ENCODE measurements at regions not wholly inside any gene's neighbourhood (a gene's known extent, or its start where the extent isn't known, plus 50 kb on each side); places are given as distances from the start of the nearest gene placed in this dataset.

DNA sequence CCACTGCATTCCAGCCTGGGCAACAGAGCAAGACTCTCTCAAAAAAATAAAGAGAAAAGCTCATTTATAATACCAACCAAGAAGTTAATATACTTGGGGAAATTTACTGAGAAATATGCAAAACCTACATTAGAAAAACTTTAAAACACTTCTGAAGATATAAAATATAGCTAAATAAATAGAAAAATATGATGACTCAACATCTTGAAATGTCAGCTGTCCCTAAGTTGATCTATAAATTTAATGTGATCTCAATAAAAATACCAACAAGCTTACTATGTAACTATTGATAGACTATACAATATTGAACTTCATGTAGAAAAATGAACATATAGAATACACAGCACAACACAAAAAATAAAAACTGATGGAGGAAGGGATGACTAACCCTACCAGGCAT is 87.5 kb upstream of the INTU start:
- Histone ChIP-seq H3K36me3 (no peaks in the 10 kb centered on the region), H3K27ac (no peak overlapping the region), H3K27me3 (no peaks in the 10 kb centered on the region), H3K4me2 (no peak overlapping the region), H3K4me3 (no peak overlapping the region), H3K9ac (no peak overlapping the region), H3K9me3 (no peaks in the 10 kb centered on the region), H4K20me1 (no peaks in the 10 kb centered on the region), H3K4me1 (no peaks in the 10 kb centered on the region)
- no peak for TF ChIP-seq Cebpa-rat (IDR thresholded peaks at IDR 0.05)

DNA sequence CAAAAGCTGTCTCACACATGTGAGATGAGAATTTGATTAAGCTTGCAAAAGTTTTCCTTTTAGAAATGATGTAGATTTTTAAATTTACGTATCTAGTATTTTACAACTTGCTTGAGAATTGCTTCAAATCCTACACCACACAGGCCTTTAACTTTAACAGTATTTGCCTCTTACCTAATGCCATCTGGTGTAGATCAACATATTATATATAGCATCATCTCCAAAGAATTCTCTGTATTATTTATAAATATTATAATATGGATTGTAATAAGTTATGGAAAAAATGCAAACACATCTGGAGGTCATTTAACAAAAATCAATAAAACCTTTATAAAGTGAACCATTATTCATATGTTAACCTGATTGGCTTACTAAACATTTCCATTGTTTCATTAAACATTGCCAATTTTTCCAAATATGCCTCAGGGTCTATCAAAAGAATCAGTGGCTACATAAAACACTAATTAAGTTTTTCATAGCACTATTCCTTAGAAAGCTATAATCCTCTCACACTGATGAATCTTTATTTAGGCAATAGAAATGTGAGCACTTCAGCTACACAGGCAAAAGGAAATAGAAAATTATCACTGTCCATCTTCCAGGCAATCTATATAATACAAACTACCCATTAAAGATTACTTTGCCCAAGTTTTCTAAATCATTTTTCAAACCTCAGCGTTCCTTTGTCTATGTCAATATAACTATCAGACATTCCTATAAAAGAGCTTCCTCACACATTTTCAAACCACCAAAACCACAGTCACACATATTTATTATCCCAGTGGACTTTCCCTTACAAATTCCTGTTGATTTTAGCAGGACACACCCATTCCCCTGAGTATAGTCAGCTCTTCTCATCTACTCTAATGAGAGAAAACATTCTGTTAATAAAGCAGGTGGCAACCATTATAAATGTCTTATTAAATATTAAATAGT is 83.5 kb upstream of the INTU start:
- H3K36me3 ChIP-seq = no peaks in the 10 kb centered on the region
- no peaks in the 10 kb centered on the region for H3K4me1 ChIP-seq
- no peak overlapping the region for H3K4me3 ChIP-seq
- peaks cover 17% of the 10 kb centered on the region for H3K9me3 ChIP-seq
- no peaks in the 10 kb centered on the region for H4K20me1 ChIP-seq
- TF ChIP-seq Cebpa-rat (IDR thresholded peaks at IDR 0.05) = no peak
- H3K4me2 ChIP-seq = no peak overlapping the region
- no peak overlapping the region for H3K9ac ChIP-seq
- H3K27me3 ChIP-seq = no peaks in the 10 kb centered on the region
- H3K27ac ChIP-seq = no peak overlapping the region

DNA sequence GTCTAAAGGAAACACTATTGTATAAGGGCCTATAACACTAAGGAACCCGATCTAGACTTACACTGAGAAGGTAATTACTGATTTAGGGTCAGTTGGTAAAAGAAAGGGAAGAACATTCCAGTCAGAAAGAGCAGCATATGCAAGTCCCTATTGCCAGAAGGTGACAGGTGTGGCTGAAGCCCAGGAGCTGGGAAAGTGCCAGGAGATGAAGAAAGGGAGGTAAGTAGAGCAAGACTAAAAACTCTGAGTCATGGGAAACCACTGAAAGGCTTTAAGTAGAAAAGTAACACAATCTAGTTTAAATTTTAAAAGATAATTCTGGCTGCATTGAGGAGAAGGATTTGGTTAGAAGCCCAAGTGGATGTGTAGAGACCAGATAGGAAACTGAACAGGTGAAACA is 77.7 kb upstream of the INTU start:
- Histone ChIP-seq H3K27me3 (no peaks in the 10 kb centered on the region), H3K4me2 (no peak overlapping the region), H3K27ac (no peak overlapping the region), H3K9me3 (peaks cover 34% of the 10 kb centered on the region), H4K20me1 (no peaks in the 10 kb centered on the region), H3K36me3 (no peaks in the 10 kb centered on the region), H3K4me1 (no peaks in the 10 kb centered on the region), H3K9ac (no peak overlapping the region), H3K4me3 (no peak overlapping the region)
- no peak for TF ChIP-seq Cebpa-rat (IDR thresholded peaks at IDR 0.05)

DNA sequence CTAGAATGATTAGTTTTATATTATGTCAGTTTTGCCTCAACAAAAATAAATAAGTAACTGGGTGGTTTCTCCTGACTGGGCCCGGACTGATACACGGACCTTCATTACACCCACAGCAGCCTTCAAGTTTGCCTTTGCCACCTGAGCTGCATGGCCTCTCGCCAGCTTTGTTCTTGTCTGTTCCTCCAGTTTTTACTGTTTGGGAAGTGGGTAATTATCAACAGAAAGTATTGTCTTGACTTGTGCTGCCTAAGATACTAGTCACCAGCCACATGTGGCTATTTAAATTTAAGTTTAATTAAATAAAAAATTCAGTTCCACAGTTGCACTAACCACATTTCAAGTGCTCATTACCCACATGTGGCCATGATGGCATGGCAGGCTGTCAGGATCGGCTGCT is 74.7 kb upstream of the INTU start:
- Histone ChIP-seq H4K20me1 (no peaks in the 10 kb centered on the region), H3K36me3 (no peaks in the 10 kb centered on the region), H3K4me3 (no peak overlapping the region), H3K4me2 (no peak overlapping the region), H3K9me3 (peaks cover 19% of the 10 kb centered on the region), H3K9ac (no peak overlapping the region), H3K27me3 (no peaks in the 10 kb centered on the region), H3K27ac (no peak overlapping the region), H3K4me1 (no peaks in the 10 kb centered on the region)
- no peak for TF ChIP-seq Cebpa-rat (IDR thresholded peaks at IDR 0.05)

DNA sequence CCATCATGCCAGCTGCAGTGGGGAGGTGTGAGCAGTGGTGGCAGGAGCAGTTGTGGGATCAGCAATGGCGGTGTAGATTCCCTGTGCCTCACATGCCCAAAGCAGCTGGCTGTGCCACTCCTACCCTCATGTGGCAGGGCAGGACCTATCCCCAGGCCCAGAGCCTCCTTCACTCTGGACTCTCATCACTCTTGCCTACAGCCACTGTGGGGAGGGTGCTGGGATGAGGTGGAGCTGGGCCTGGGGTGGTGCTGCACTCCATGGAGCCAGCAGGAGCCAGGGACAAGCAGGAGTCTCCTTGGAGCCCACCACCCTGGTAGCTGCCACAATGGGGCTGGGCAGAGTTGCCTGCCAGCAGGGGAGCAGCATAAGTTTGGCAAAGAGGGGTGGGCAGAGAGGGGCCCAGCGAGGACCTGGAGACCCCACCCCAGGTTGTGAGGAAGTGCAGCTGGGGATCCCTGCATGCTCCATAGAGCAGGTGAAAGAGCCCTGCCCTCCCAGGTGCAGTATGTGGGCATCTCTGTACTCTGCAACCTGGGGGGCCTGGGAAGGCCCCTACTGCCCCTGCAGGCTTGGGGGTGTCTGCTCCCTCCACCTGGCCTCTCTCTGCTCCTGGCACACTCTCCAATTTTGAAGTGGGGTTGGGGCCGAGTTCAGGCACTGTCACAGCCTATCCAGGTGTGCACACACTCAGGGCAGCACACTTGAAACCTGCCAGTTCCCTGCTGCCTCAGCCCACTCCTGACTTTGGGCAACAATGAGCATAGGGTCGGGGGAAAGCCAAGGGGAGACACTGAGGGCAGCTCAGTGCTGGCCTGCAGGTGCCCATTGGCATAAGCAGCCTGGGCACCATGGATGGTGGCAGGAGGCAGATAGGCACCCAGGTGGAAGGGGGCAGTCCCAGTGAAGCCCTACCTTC is 74.0 kb upstream of the INTU start:
- Histone ChIP-seq H3K4me2 (no peak overlapping the region), H3K4me3 (no peak overlapping the region), H3K9me3 (peaks cover 17% of the 10 kb centered on the region; the same call in 1 of the 2 replicates), H3K9ac (no peak overlapping the region), H4K20me1 (no peaks in the 10 kb centered on the region), H3K4me1 (no peaks in the 10 kb centered on the region), H3K27ac (no peak overlapping the region), H3K36me3 (no peaks in the 10 kb centered on the region), H3K27me3 (no peaks in the 10 kb centered on the region)
- no peak for TF ChIP-seq Cebpa-rat (IDR thresholded peaks at IDR 0.05)

DNA sequence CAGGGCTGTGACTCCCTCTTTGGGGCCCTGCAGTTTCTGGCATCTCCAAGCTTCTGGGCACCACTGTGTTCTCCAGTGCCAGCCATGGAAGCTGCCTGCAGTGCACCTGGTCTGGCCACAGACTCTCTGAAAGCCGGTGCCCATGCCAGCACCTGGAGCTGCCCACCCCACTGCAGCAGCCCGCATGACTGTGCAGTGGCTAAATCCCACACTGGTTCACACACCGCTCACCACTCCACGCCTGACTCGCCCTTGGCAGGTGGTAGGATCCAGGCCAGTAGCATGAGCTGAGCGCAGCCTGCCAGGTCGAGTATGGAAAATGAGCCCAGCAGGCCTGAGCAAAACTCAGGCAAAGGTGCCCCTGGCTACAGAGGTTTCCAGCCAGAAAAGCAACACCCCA is 72.8 kb upstream of the INTU start:
- no peak for TF ChIP-seq Cebpa-rat (IDR thresholded peaks at IDR 0.05)
- Histone ChIP-seq H3K4me1 (no peaks in the 10 kb centered on the region), H4K20me1 (no peaks in the 10 kb centered on the region), H3K9ac (no peak overlapping the region), H3K27me3 (no peaks in the 10 kb centered on the region), H3K4me2 (no peak overlapping the region), H3K4me3 (no peak overlapping the region), H3K36me3 (no peaks in the 10 kb centered on the region), H3K27ac (no peak overlapping the region), H3K9me3 (peaks cover 17% of the 10 kb centered on the region; the same call in 1 of the 2 replicates)

DNA sequence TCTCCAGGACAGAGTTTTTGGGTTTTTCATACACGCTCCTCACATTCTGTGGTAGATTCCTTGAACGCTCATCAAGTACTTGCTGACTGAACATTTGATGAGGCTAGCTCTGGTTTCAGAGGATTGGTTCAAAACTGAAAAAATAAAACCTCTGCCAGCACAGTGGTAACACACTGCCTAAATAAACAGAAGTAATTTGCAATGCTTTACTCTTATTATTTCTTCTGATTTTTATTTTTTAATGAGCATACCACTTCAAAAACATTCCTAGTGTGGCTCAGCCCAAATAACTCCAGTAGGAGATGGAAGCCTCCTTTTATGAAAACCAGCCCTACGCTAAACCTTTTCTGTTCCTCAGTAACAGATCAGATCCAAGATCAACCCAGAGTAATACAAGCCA is 72.0 kb upstream of the INTU start:
- Histone ChIP-seq H3K9me3 (peaks cover 17% of the 10 kb centered on the region; the same call in 1 of the 2 replicates), H3K36me3 (no peaks in the 10 kb centered on the region), H3K4me3 (no peak overlapping the region), H3K4me1 (no peaks in the 10 kb centered on the region), H3K27ac (no peak overlapping the region), H3K4me2 (no peak overlapping the region), H4K20me1 (no peaks in the 10 kb centered on the region), H3K9ac (no peak overlapping the region), H3K27me3 (no peaks in the 10 kb centered on the region)
- TF ChIP-seq Cebpa-rat (IDR thresholded peaks at IDR 0.05) = no peak

DNA sequence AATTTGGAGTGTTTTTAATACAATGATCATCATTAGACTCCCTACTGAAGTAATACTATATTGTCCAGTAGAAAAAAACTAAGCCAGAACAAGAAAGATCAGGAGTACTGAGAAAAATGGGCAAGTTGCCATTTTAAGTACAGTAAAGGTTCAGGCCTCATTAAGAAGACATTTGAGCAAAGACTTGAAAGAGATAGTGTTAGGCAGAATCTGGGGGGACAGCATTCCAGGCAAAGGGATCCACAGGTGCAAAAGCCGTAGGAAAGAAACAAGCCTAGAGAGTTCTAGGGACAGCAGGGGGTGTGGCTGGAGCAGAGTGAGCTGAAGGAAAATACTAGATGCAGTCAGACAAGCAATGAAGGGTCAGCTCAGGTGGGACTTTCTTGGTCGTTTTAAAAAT is 58.1 kb upstream of the INTU start:
- Histone ChIP-seq H3K4me2 (no peak overlapping the region), H3K4me1 (no peaks in the 10 kb centered on the region), H3K4me3 (no peak overlapping the region), H4K20me1 (no peaks in the 10 kb centered on the region), H3K9me3 (no peaks in the 10 kb centered on the region), H3K27ac (no peak overlapping the region), H3K36me3 (no peaks in the 10 kb centered on the region), H3K9ac (no peak overlapping the region), H3K27me3 (no peaks in the 10 kb centered on the region)
- TF ChIP-seq Cebpa-rat (IDR thresholded peaks at IDR 0.05) = no peak

DNA sequence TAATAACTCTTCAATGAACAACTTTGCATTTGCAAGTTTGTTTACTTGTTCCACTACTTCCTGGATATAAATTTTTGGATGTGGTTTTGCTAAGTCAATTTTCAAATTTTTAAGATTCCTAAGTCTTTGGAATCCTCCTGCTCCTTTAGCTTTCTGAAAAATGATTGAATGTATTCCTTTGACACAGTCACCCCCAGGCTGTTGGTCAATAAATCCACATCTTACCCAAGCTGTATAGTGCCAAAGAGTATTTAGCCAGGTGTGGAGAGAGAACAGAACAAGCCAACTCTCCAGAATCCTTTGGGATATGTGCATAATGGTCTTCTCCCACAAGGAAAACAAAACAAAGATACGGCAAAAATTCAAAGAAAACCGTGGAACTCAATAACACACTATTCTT is 56.9 kb upstream of the INTU start:
- no peak overlapping the region for H3K27ac ChIP-seq
- H3K4me2 ChIP-seq = no peak overlapping the region
- no peak for TF ChIP-seq Cebpa-rat (IDR thresholded peaks at IDR 0.05)
- H3K4me3 ChIP-seq = no peak overlapping the region
- H3K9me3 ChIP-seq = no peaks in the 10 kb centered on the region
- no peaks in the 10 kb centered on the region for H3K36me3 ChIP-seq
- no peaks in the 10 kb centered on the region for H3K4me1 ChIP-seq
- H4K20me1 ChIP-seq = no peaks in the 10 kb centered on the region
- no peak overlapping the region for H3K9ac ChIP-seq
- H3K27me3 ChIP-seq = no peaks in the 10 kb centered on the region

DNA sequence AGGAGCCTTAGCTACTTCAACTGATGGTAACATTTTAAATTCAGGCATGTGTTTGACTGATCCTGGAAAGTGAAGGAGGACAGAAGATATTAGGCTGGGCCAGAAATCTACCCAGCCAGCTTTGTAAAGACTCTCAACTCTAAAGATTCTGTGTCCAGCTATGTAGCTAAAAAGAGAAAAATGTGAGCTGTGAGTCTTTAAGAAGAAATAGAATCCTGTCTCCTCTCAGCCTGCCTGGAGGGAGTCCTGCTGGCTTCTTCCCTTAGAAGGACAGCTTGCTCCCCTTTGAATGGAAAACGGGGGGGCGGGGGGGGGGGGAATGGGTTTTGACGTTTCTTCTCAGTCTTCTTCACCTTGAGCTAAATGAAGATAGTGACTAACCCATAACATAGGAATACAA is 54.3 kb upstream of the INTU start:
- Histone ChIP-seq H4K20me1 (no peaks in the 10 kb centered on the region), H3K27me3 (no peaks in the 10 kb centered on the region), H3K9ac (no peak overlapping the region), H3K9me3 (no peaks in the 10 kb centered on the region), H3K36me3 (no peaks in the 10 kb centered on the region), H3K4me3 (no peak overlapping the region), H3K4me1 (no peaks in the 10 kb centered on the region), H3K27ac (no peak overlapping the region), H3K4me2 (no peak overlapping the region)
- no peak for TF ChIP-seq Cebpa-rat (IDR thresholded peaks at IDR 0.05)

All from BLaER1 (cell line).